ENCODE measurements at regions not wholly inside any gene's neighbourhood (a gene's known extent, or its start where the extent isn't known, plus 50 kb on each side); places are given as distances from the start of the nearest gene placed in this dataset.
"Not testable (repeated sequence)": the region's sequence is repeated elsewhere in the genome, so short reads cannot be mapped to it uniquely, and the experiment has no call there.

DNA sequence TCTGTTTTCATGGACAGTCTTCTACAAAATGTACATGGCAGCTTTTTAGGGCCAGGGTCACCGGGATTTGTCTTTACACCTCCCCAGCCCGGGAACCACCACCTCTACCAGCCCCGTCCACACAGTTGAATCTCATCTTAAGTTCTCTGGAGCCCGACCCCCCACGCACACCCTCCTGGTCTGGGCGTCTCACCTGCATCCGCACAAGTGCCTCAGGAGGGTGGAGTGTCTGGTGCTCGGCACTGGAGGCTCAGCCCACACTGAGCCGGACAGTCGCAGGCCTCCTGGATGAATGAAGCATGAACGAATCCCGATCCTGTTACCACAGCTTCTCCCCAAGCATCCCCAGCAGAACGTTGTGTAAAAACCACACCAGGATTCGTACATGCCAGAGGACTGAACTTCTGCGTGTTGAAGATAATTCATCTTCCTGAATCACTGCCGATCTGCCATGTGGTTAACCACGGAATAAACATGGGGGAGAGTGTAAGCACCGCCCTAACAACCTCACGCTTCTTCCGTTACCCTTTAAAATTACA is 162.0 kb downstream of the RTP5 start:
- no peak for DNase-seq

DNA sequence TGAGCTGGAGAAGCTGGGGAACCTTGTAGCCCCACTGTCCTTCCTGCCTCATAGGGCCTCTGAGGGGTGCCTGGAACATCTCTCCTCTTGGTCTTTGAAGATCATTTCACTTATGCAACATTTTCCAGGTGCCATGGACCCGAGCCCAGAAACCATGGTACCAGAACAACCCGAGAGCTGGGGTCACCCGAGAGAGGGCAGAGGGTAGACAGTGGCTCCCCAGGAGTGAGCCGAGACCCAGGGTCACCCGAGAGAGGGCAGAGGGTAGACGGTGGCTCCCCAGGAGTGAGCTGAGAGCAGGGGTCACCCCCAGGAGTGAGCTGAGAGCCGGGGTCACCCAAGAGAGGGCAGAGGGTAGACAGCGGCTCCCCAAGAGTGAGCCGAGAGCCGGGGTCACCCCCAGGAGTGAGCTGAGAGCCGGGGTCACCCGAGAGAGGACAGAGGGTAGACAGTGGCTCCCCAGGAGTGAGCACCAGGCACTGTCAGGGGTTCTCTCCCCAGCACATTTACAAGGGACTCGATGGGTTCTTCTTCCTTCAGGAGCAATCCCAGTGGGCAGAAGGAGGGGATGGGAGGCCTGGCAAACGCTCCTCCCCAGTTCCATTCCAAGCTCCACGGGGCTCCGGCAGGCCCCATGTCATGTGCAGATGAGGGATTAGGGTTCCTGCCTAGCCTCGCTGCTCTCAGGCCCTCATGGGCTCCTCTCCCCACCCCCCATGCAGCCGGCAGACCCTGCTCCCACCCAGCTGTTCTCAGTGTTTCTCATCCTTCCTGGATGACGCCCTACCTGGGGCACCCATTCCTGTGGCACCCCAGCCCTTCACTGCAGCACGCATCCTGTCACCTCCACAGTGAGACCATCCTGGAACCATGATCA is 163.5 kb downstream of the RTP5 start:
- no peak for DNase-seq

DNA sequence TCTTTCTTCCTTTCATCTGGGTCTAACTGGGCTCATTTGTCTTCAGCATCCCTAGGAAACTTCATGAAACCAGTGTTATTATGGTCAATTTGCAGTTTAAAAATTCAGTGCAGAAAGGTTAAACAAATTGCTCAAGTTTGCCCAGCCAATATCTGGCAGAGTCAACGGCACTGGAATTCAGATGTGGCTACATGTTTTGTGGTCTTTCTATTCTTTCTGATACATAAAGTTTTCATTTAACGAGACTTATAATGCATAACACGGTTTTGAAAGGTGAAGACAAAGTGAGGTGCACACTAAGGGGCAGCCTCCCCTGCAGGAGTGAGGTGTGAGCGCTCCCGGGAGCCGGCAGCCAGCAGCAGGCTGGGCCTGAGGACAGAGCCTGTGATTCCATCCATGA is 164.6 kb downstream of the RTP5 start:
- no peak for DNase-seq

GRCh38 chr2:242034996-242035814 is 165.7 kb downstream of the RTP5 start:
- no peak for DNase-seq

- DNase-seq: no peak
Measured at GRCh38 chr2:242035858-242036652, 166.5 kb downstream of the RTP5 start.

DNA sequence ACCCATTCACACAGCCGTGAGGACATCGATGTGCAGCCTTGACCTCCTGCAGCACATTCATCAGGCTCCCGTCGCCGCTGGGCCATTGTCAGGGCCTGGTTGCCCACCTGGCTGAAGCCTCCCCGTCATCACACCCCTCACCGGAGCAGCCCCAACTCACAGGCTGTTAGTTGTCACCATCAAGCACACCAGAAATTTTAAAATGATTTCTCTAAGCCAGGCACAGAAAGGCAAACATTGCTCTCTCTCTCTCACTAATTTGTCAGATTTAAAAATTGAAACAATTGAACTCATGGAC is 167.1 kb downstream of the RTP5 start:
- no peak for DNase-seq

DNA sequence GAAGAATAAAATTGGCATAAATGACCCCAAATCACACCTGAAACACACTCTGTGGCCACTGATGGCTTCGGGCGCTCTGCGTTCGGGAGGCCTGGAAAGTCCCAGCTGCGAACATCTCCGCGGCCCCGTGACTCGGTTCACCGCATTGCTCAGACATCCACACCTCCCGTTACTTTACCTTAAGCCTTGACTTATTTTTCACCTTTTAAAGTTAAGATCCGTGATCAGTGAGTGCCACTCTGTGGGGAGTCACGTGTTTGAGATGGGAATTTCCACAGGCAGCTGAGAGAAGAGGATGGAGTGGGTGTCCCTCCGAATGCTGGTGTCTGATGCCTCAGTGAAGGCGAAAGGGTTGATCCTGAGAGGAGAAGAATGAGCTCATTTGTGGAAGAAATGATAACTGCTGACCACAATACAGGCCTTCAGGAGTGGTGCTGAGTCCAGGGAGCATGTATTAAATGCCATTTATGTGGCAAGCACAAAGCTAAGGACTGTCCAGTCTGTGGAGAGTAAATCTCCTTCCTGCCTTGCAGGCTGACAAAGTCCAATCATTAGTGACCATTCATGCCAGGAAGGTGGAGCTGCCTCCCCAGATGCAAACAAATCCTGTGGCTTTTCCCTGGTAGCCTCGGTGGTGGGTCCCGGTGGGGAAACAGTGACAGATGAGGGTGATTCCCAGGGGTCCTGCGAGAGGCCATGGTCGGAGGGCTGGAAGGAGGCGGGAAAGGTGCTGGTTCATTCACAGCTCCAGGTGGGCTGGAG is 168.8 kb downstream of the RTP5 start:
- no peak for DNase-seq

- DNase-seq: no peak
Measured at GRCh38 chr2:242038928-242039341, 169.4 kb downstream of the RTP5 start.

- no peak for DNase-seq
Measured at GRCh38 chr2:242040303-242040655, 170.8 kb downstream of the RTP5 start.

GRCh38 chr2:242040681-242041080 is 171.2 kb downstream of the RTP5 start:
- DNase-seq: no peak

GRCh38 chr2:242041816-242042215 is 172.3 kb downstream of the RTP5 start:
- DNase-seq: no peak

GRCh38 chr2:242043538-242044312 is 174.2 kb downstream of the RTP5 start:
- DNase-seq: no peak

DNA sequence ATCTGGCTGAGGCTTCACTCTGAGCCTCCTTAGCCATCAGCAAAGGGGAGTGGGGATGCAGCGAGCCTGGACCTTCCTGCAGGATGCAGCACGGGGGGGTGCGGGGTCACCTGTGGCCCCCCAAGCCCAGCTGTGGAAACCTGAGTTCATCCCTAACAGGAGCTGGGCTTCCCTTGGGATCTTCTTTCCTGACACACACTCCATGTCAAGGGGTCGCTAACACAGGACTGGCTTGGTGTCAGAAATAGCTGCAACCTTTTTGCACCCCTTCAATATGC is 174.7 kb downstream of the RTP5 start:
- DNase-seq: no peak

DNA sequence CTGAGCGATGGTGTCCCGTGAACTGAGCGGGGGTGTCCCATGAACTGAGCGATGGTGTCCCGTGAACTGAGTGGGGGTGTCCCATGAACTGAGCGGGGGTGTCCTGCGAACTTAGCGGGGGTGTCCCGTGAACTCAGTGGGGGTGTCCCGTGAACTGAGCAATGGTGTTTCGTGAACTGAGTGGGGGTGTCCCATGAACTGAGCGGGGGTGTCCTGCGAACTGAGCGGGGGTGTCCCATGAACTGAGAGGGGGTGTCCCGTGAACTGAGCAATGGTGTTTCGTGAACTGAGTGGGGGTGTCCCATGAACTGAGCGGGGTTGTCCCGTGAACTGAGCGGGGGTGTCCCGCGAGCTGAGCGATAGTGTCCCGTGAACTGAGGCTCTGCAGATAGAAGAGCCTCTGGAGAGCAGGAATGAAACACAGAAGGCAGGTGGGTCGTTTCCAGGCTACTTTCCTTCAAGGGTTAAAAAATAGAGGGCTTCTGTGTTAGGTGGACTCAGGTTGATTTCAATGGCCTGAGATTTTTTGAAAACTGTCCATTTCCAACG is 176.1 kb downstream of the RTP5 start:
- not testable (repeated sequence) for DNase-seq

GRCh38 chr2:242046206-242046826 is 176.8 kb downstream of the RTP5 start:
- no peak for DNase-seq

DNA sequence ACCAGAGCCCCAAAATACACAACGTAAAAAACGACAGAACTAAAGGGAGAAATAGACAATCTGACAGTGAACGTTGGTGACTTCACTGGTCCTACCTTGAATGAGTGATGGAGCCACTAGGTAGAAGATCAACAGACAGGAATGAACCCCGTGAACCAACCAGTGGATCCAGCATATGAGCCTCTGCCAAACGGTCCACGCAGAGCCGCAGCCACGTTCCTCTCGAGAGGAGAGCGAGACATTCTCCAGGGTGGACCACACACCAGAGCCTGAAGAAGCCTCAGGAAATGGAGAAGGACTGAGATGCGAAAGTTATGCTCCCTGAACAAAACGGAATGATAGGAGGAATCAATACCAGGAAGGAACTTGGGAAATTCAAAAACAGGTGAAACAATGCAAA is 178.4 kb downstream of the RTP5 start:
- no peak for DNase-seq

DNA sequence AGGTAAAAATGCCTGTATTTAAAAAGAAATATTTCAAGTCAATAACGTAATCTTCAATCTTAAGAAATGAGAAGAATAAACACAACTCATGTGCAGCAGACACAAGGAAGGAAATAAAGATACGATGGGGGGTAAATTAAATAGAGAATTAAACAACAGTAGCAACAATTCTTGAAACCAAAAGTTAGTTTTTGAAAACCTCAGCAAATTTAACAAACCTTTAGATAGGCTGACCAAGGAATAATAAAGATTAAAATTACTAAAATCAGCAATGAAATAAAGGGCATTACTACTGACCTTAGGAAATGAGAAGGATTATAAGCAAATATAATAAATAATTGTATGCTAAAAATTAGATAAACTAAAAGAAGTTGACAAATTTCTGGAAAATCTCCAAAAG is 178.9 kb downstream of the RTP5 start:
- no peak for DNase-seq

GRCh38 chr2:242049492-242049891 is 180.0 kb downstream of the RTP5 start:
- not testable (repeated sequence) for DNase-seq

DNA sequence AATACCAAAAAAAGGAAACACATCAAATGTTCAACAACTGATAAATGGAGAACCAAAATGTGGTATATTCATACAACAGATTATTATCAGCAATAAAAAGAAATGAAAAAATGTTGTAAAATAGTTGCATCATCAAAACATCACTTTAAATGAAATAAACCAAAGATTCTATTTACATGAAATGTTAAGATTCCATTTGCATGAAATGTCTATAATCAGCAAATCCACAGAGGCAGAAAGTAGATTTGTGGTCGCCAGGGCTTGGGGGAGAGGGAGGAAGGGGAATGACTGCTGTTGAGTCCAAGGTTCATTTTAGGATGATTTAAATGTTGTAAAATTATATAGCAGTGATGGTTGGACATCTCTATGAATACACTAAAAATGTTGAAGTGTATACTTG is 181.9 kb downstream of the RTP5 start:
- DNase-seq: no peak

DNA sequence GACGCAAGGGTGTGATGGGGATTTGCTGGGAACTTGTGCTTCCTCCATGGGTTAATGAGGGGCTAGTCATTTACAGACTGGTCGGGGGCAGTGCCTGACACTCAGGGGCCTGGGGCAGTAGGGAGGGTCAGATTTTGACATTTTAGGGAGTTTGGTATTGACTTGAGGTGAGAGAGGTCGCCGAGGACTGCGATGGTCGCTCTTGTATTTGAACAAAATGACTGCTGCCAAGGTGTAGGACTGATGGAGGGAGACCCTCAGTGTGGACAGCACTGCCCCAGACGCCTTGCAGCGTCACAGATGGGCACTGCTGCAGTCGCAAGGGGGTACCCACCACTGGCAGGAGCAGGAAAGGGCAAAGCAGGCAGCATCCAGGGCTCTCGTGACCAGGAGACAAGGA is 182.9 kb downstream of the RTP5 start:
- DNase-seq: no peak

DNA sequence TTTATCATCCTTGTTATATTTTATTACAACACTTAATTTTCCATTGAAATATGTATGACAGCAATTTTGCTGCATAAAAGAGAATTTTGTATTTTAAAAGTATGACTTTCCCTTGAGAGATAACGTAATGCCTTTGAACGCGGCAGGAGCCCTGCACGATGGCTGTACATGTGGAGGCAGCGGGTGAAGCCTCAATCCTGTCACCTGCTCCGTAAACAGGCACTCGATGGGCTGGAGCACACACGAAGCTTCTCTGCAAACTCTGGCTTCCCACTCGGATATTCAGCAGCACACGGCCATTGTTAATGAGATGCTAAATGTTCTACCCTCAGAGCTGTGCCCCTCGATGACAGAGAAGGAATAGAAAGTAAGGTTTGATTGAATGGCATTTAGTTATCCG is 184.4 kb downstream of the RTP5 start:
- no peak for DNase-seq

Measured in T1000 (cell line).